ENCODE measurements at regions not wholly inside any gene's neighbourhood (a gene's known extent, or its start where the extent isn't known, plus 50 kb on each side); places are given as distances from the start of the nearest gene placed in this dataset.

DNA sequence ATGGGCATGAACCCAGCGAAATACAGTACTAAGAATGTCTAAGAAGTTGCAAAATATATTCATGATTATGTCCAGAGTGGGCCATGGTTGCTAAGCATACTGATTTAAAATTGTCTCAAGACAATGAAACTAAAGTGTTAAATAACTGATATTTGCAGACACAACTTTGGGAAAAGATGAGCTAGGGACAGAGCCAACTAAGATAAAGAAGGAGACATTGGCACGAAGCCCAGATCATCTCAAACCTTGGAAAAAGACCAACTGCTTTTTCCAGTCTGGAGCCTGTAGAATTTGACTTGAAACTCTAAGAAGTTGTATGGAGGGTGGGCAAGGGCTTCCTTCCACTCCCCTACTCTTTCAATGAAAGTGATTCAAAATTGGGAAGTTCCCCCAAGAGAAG lies 108.5 kb upstream of the GLRA2 start:
- ChIA-PET SMC1A (ENCODE audit: uncharacterized antibody, unreplicated experiment) (no interaction called here), CTCF (interaction anchor here (0.8 kb wide), 1 partner anchor 21 kb away, joined by 3 read pairs; no protein-coding TSS in a partner anchor), RAD21 (ENCODE audit: unreplicated experiment) (no interaction called here), POLR2A (no interaction called here)
- Histone ChIP-seq H3K27ac (ENCODE audit: control insufficient read depth, insufficient read depth) (no peak overlapping the region), H3K79me2 (ENCODE audit: control insufficient read depth, insufficient read depth, low read length) (no peaks in the 10 kb centered on the region), H3K36me3 (ENCODE audit: control insufficient read depth in 2 of 2, insufficient read depth in 2 of 2, low read length in 1 of 2) (no peaks in the 10 kb centered on the region), H3K9me3 (replicated peaks; ENCODE audit: control insufficient read depth, insufficient read depth, low read length) (no peaks in the 10 kb centered on the region), H2AFZ (ENCODE audit: control insufficient read depth, low read depth, low read length) (no peak overlapping the region), H3K4me3 (no peak overlapping the region), H4K20me1 (ENCODE audit: control insufficient read depth, insufficient read depth) (no peaks in the 10 kb centered on the region), H3K9ac (ENCODE audit: control insufficient read depth, insufficient read depth, low read length) (no peak overlapping the region), H3K4me1 (ENCODE audit: control insufficient read depth, insufficient read depth, low read length) (no peaks in the 10 kb centered on the region), H3K4me2 (ENCODE audit: control insufficient read depth, insufficient read depth) (no peak overlapping the region), H3K27me3 (replicated peaks in 1 of 2; ENCODE audit: control insufficient read depth in 2 of 2, insufficient read depth in 2 of 2, low read length in 1 of 2) (no peaks in the 10 kb centered on the region)
- ATAC-seq (no peak), DNase-seq (ENCODE audit: low read depth, low spot score) (no peak), FAIRE-seq (no peak)
- no TSS peak for BruUV-seq (replicated peaks)
- TF ChIP-seq ETV6 (conservative IDR thresholded peaks at IDR 0.05 in 1 of 2, IDR thresholded peaks at IDR 0.05 in 1 of 2; ENCODE audit: borderline replicate concordance in 1 of 2, low read depth in 1 of 2) (no peak), SIN3A (IDR thresholded peaks at IDR 0.05; ENCODE audit: low read depth, low read length) (no peak), MTA3 (IDR thresholded peaks at IDR 0.05; ENCODE audit: borderline replicate concordance, low read length) (no peak), MYC (IDR thresholded peaks at IDR 0.05; ENCODE audit: insufficient read depth, insufficient read length, insufficient replicate concordance, low read length, severe bottlenecking) (no peak), SMC3 (IDR thresholded peaks at IDR 0.05; ENCODE audit: borderline replicate concordance, low read length) (no peak), ATF7 (IDR thresholded peaks at IDR 0.05; ENCODE audit: low read depth) (no peak), SMAD1 (IDR thresholded peaks at IDR 0.05; ENCODE audit: low read depth, partially characterized antibody) (no peak), RFX5 (IDR thresholded peaks at IDR 0.05; ENCODE audit: low read depth, low read length) (no peak), MEF2B (IDR thresholded peaks at IDR 0.05; ENCODE audit: partially characterized antibody, poor library complexity, severe bottlenecking) (no peak)
- TF ChIP-seq, protein P1, sequence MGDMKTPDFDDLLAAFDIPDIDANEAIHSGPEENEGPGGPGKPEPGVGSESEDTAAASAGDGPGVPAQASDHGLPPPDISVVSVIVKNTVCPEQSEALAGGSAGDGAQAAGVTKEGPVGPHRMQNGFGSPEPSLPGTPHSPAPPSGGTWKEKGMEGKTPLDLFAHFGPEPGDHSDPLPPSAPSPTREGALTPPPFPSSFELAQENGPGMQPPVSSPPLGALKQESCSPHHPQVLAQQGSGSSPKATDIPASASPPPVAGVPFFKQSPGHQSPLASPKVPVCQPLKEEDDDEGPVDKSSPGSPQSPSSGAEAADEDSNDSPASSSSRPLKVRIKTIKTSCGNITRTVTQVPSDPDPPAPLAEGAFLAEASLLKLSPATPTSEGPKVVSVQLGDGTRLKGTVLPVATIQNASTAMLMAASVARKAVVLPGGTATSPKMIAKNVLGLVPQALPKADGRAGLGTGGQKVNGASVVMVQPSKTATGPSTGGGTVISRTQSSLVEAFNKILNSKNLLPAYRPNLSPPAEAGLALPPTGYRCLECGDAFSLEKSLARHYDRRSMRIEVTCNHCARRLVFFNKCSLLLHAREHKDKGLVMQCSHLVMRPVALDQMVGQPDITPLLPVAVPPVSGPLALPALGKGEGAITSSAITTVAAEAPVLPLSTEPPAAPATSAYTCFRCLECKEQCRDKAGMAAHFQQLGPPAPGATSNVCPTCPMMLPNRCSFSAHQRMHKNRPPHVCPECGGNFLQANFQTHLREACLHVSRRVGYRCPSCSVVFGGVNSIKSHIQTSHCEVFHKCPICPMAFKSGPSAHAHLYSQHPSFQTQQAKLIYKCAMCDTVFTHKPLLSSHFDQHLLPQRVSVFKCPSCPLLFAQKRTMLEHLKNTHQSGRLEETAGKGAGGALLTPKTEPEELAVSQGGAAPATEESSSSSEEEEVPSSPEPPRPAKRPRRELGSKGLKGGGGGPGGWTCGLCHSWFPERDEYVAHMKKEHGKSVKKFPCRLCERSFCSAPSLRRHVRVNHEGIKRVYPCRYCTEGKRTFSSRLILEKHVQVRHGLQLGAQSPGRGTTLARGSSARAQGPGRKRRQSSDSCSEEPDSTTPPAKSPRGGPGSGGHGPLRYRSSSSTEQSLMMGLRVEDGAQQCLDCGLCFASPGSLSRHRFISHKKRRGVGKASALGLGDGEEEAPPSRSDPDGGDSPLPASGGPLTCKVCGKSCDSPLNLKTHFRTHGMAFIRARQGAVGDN (IDR thresholded peaks at IDR 0.05) = no peak
- intact Hi-C loops (cut with micrococcal nuclease; ENCODE audit: unreplicated experiment) = no loop called here
- in situ Hi-C loops (cut with MboI) = no loop called here
- WGBS (ENCODE audit: insufficient coverage, insufficient replicate concordance, low lambda C conversion rate, missing lambda C conversion rate) = 0% methylated on average over 2 of the region's 2 CpGs

All from GM12878 (cell line).